Upper lobe of right lung (tissue), 1 donor: ENCODE measurements at regions not wholly inside any gene's neighbourhood (a gene's known extent, or its start where the extent isn't known, plus 50 kb on each side); places are given as distances from the start of the nearest gene placed in this dataset.

ENCODE experiments used
- ATAC-seq: fragments of 200-7000 bp; cut with Tn5 transposase; one replicate; pipeline ENCODE4 v1.9.1; 2020; ENCODE audit warnings: mild to moderate bottlenecking, moderate library complexity
- DNase-seq: peaks from one replicate; pipeline ENCODE4 v3.0.0-alpha.2; 2020
- H3K27ac ChIP-seq: fragments of 200-600 bp; one replicate; pipeline ENCODE4 v1.8.0; 2022
- H3K27me3 ChIP-seq: fragments of 200-600 bp; one replicate; pipeline ENCODE4 v1.8.0; 2022; ENCODE audit warnings: mild to moderate bottlenecking
- H3K36me3 ChIP-seq: fragments of 200-600 bp; one replicate; pipeline ENCODE4 v1.8.0; 2022
- H3K4me1 ChIP-seq: fragments of 200-600 bp; one replicate; pipeline ENCODE4 v1.8.0; 2022
- H3K4me3 ChIP-seq: fragments of 200-600 bp; one replicate; pipeline ENCODE4 v1.8.0; 2022; ENCODE audit warnings: mild to moderate bottlenecking
- H3K9me3 ChIP-seq: fragments of 200-600 bp; one replicate; pipeline ENCODE4 v1.8.0; 2022
- intact Hi-C: fragments of 100-400 bp; cut with DNase I; formaldehyde crosslinking; loops from one replicate; pipeline ENCODE4 v1.11.0; 2022
- TF ChIP-seq, protein P1 (sequence below): fragments of 200-600 bp; IDR thresholded peaks from one replicate; pipeline ENCODE4 v1.8.0; 2022; ENCODE audit warnings: antibody characterized with exemption
- donor health status: DM: no; HTN: yes; CAD: no; lungs with severe emphysema.

DNA sequence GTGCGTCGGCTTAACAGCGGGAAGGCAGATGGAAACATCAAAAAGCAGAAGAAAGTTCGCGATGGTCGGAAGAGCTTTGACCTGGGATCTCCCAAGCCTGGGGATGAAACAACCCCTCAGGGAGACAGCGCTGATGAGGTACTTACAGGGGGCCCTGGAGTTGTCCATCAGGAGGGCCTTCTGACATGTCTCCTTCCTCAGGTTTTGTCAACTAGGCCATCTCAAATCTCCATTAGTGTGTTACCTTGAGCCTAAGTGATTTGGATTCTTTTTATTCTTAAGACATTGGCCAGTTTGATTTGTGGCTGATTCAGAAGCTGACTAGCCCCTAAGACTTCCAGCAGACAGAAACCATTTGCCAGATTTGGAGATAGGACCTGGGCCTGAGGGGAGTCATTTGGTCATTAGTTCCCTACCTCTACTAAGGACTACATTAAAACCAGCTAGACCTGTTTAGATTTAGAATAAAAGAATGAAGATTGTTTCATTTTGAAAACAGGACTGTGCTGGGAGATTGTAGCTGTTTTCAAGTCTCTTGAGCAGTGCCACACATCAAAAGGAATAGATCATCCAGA is 97.6 kb upstream of the UMPS start:
- TF ChIP-seq, protein P1, sequence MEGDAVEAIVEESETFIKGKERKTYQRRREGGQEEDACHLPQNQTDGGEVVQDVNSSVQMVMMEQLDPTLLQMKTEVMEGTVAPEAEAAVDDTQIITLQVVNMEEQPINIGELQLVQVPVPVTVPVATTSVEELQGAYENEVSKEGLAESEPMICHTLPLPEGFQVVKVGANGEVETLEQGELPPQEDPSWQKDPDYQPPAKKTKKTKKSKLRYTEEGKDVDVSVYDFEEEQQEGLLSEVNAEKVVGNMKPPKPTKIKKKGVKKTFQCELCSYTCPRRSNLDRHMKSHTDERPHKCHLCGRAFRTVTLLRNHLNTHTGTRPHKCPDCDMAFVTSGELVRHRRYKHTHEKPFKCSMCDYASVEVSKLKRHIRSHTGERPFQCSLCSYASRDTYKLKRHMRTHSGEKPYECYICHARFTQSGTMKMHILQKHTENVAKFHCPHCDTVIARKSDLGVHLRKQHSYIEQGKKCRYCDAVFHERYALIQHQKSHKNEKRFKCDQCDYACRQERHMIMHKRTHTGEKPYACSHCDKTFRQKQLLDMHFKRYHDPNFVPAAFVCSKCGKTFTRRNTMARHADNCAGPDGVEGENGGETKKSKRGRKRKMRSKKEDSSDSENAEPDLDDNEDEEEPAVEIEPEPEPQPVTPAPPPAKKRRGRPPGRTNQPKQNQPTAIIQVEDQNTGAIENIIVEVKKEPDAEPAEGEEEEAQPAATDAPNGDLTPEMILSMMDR = no peak
- H3K27me3 ChIP-seq = no peaks in the 10 kb centered on the region
- no peaks in the 10 kb centered on the region for H3K36me3 ChIP-seq
- ATAC-seq = no peak
- DNase-seq = no peak
- H3K4me3 ChIP-seq = no peak overlapping the region
- H3K27ac ChIP-seq = no peak overlapping the region
- intact Hi-C loops = no loop called here
- no peaks in the 10 kb centered on the region for H3K4me1 ChIP-seq
- no peaks in the 10 kb centered on the region for H3K9me3 ChIP-seq

DNA sequence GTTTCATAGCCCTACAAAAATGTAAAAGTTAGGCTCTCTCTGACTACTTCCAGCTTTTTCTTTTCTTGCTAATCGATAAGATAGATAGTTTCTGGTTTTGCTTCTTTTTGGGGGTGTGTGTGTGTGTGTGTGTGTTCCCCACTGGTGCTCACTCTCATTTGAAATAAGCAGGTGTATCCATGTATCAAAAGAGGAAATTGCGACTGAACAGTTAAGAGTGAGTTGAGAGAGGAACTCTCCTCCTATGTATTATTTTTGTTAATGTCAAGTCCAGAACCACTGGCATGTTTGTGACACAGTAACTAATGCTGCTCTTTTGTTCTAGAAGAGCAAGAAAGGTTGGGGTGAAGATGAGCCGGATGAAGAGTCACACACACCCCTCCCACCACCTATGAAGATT is 96.7 kb upstream of the UMPS start:
- intact Hi-C loops = no loop called here
- Histone ChIP-seq H3K4me3 (no peak overlapping the region), H3K27me3 (no peaks in the 10 kb centered on the region), H3K36me3 (no peaks in the 10 kb centered on the region), H3K27ac (no peak overlapping the region), H3K9me3 (no peaks in the 10 kb centered on the region), H3K4me1 (no peaks in the 10 kb centered on the region)
- ATAC-seq (no peak), DNase-seq (no peak)
- TF ChIP-seq, protein P1 = no peak

DNA sequence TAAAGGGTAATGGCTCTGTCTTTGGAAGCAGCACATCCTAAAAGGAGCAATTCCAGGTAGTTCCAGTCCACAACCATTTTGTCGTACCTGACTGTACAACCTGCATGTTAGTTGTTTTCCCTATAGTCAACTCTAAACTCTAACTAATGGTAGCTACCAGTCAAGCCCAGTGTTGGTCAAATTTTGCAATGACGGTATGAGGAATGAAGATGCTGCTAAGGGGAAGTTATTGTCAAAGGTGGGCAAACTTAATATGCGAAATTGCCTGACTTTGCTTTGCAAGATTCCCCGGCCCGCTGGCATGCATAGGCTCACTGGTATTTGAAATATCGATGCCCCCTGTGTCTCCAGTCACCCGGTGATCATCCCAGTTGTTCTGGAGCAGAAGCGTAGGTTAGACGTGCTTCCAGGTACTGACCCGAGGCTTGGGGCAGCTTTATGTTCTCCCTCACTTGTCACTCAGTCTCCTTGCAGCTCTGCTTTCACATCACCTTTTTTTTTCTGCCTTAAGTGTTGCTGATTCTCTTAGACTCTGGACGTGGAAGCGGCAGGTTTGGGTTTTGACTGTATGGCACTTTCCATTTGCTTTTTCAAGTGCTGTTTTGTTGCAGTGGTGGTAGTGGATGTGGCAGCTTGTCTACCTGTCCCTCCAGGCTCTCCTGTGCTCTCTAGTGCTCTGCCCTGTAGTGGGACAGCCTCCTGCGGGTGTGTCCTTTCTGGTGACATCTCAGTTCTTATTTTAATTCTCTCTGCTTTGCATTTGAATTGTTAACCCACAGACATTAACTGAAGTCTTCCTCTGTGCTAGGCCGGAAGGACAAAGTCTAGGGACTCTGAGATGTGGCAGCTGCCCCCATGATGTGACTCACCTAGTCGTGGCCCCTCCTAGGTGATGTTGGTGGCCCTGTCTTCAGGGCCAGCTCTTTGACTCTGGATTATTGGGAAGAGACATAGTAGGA is 95.8 kb upstream of the UMPS start:
- H3K4me1 ChIP-seq = no peaks in the 10 kb centered on the region
- H3K27me3 ChIP-seq = no peaks in the 10 kb centered on the region
- ATAC-seq (no peak), DNase-seq (no peak)
- H3K27ac ChIP-seq = no peak overlapping the region
- TF ChIP-seq, protein P1 = no peak
- no peaks in the 10 kb centered on the region for H3K9me3 ChIP-seq
- no peaks in the 10 kb centered on the region for H3K36me3 ChIP-seq
- intact Hi-C loops = no loop called here
- no peak overlapping the region for H3K4me3 ChIP-seq

DNA sequence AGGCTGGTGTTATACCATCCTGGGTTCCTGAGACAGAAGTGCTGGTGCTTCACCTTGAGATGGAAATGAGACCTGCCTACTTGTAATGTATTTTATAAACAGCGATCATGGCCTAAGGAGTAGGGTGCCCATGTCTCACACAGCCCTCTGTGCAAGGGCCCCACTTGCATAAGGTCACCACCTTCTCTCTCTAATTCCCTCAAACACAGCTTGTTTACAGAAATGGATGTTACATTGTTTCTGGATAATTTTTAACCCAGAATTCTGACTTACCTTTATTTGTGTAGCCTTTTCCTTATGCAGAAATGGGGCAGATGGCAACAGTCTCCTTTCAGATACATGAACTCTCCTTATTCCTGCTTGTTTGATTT is 95.1 kb upstream of the UMPS start:
- ATAC-seq (no peak), DNase-seq (no peak)
- no peak overlapping the region for H3K4me3 ChIP-seq
- intact Hi-C loops = no loop called here
- TF ChIP-seq, protein P1 = no peak
- no peaks in the 10 kb centered on the region for H3K36me3 ChIP-seq
- H3K27ac ChIP-seq = no peak overlapping the region
- no peaks in the 10 kb centered on the region for H3K27me3 ChIP-seq
- no peaks in the 10 kb centered on the region for H3K4me1 ChIP-seq
- no peaks in the 10 kb centered on the region for H3K9me3 ChIP-seq

DNA sequence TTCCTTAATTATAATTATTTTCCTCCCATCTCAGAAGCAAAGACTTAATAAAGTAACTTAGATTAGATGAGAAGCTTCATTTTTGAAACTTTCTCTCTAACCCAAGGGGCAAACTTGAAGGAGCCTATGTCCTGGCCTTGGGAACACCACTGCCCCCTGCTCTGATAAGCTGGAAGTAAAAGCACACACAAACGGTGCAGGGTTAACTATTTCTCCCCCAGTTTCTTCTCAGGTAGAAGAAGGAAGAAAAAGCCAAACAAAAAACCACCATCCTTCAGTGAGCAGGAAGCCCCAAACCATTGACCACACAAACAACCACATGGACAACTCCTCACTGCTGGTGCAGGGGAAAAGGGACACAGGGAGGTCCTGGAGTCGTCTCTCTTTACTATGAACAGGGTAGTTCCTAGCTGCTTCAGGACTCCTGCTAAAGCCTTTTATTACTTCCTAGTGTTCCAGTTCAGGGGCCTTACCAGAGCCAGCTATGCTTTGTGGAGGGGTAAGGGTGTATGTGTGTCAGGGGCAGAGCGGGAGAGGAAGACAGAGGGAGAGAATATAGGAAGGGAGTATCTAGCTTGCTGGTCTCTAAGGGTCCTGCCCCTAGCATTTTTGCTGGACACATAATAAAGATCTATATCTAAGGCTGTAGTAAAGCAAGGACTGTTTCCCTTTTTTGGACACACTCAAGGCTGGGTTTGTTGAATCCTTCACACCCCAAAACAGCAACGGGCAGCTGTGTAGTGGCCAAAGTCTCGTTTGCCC is 94.0 kb upstream of the UMPS start:
- TF ChIP-seq, protein P1 = no peak
- ATAC-seq = no peak

More for the DNA sequence above, 94.0 kb upstream of the UMPS start:
- intact Hi-C loops = no loop called here
- Histone ChIP-seq H3K9me3 (no peaks in the 10 kb centered on the region), H3K27me3 (no peaks in the 10 kb centered on the region), H3K4me3 (no peak overlapping the region), H3K36me3 (no peaks in the 10 kb centered on the region), H3K27ac (no peak overlapping the region), H3K4me1 (no peaks in the 10 kb centered on the region)
- DNase-seq = no peak
